Hepatocyte (in vitro differentiated cells): ENCODE measurements at regions not wholly inside any gene's neighbourhood (a gene's known extent, or its start where the extent isn't known, plus 50 kb on each side); places are given as distances from the start of the nearest gene placed in this dataset.
A peak's percentile ranks its signal among the peaks of the same experiment; 100 is the strongest.

Experiments used
- DNase-seq: peaks from one replicate; pipeline ENCODE4 v3.0.0-alpha.2; 2016; ENCODE audit warnings: low spot score
- H2AFZ ChIP-seq: fragments of 200-600 bp; sonication (generic); 2 replicates; pipeline ENCODE4 v1.6.0; 2016; ENCODE audit warnings: antibody characterized with exemption, mild to moderate bottlenecking
- H3K27ac ChIP-seq: fragments of 200-600 bp; sonication (generic); 2 replicates; pipeline ENCODE4 v1.5.1; 2016; ENCODE audit warnings: mild to moderate bottlenecking
- H3K27me3 ChIP-seq: fragments of 200-600 bp; sonication (generic); 2 replicates; pipeline ENCODE4 v1.6.1; 2016
- H3K36me3 ChIP-seq: fragments of 200-600 bp; sonication (generic); replicated peaks from 2 replicates; pipeline ENCODE4 v1.5.1; 2016; ENCODE audit warnings: low read depth; ENCODE audit not compliant: insufficient read depth
- H3K4me1 ChIP-seq: fragments of 200-600 bp; sonication (generic); 2 replicates; pipeline ENCODE4 v1.5.1; 2016; ENCODE audit warnings: mild to moderate bottlenecking, moderate library complexity; ENCODE audit not compliant: insufficient read depth
- H3K4me2 ChIP-seq: fragments of 200-600 bp; sonication (generic); 2 replicates; pipeline ENCODE4 v1.6.0; 2016
- H3K4me3 ChIP-seq: fragments of 200-600 bp; sonication (generic); 2 replicates; pipeline ENCODE4 v1.5.1; 2016; ENCODE audit warnings: mild to moderate bottlenecking
- H3K79me2 ChIP-seq: fragments of 200-600 bp; sonication (generic); 2 replicates; pipeline ENCODE4 v1.6.0; 2017; ENCODE audit warnings: mild to moderate bottlenecking
- H3K9me2 ChIP-seq: fragments of 200-600 bp; sonication (generic); replicated peaks from 2 replicates; pipeline ENCODE4 v1.6.0; 2017; ENCODE audit warnings: mild to moderate bottlenecking; ENCODE audit not compliant: insufficient read depth
- H3K9me3 ChIP-seq: fragments of 200-600 bp; sonication (generic); 2 replicates; pipeline ENCODE4 v1.5.1; 2016; ENCODE audit warnings: low read depth, mild to moderate bottlenecking
- H4K20me1 ChIP-seq: fragments of 200-600 bp; sonication (generic); 2 replicates; pipeline ENCODE4 v1.6.0; 2016; ENCODE audit warnings: mild to moderate bottlenecking; ENCODE audit not compliant: insufficient read depth, poor library complexity, severe bottlenecking
- CTCF ChIP-seq: fragments of 200-600 bp; sonication (generic); IDR thresholded peaks from 2 replicates; pipeline ENCODE4 v1.5.1; 2016; ENCODE audit warnings: antibody characterized with exemption, mild to moderate bottlenecking; ENCODE audit not compliant: poor library complexity
- EZH2 ChIP-seq: fragments of 200-600 bp; sonication (generic); IDR thresholded peaks from 2 replicates; pipeline ENCODE4 v1.6.1; 2016; ENCODE audit warnings: antibody characterized with exemption, mild to moderate bottlenecking, borderline replicate concordance
- EZH2phosphoT487 ChIP-seq: fragments of 200-600 bp; sonication (generic); IDR thresholded peaks from one replicate; pipeline ENCODE4 v1.6.1; 2018; ENCODE audit warnings: antibody characterized with exemption, mild to moderate bottlenecking, low read depth, moderate library complexity; ENCODE audit not compliant: unreplicated experiment, severe bottlenecking
- WGBS: methylation state at CpG from one replicate; pipeline ENCODE4 v1.1.6; 2016; ENCODE audit warnings: low lambda C conversion rate; ENCODE audit errors: missing lambda C conversion rate; 5-methylcytosine and 5-hydroxymethylcytosine counted together

- WGBS = 31% methylated on average over 5 of the region's 5 CpGs
- H2AFZ ChIP-seq = no peak overlapping the region
- no peak for TF ChIP-seq EZH2
- no peak for TF ChIP-seq EZH2phosphoT487
- no peak for TF ChIP-seq CTCF
These were observed 513.4 kb upstream of the GHITM start for GRCh38 chr10:83625831-83626360.

GRCh38 chr10:83632701-83633100, 506.6 kb upstream of the GHITM start:
- Histone ChIP-seq H3K4me1 (no peaks in the 10 kb centered on the region), H3K27ac (no peak overlapping the region), H3K4me3 (no peak overlapping the region), H3K9me2 (no peaks in the 10 kb centered on the region), H4K20me1 (no peaks in the 10 kb centered on the region), H3K36me3 (no peaks in the 10 kb centered on the region), H3K27me3 (no peaks in the 10 kb centered on the region), H3K79me2 (no peaks in the 10 kb centered on the region), H2AFZ (no peak overlapping the region), H3K4me2 (no peak overlapping the region), H3K9me3 (no peaks in the 10 kb centered on the region)
- no peak for TF ChIP-seq EZH2phosphoT487
- TF ChIP-seq CTCF = no peak
- no peak for TF ChIP-seq EZH2
- no peak for DNase-seq

More at GRCh38 chr10:83625831-83626360, 513.4 kb upstream of the GHITM start:
- H3K4me2 ChIP-seq = peak overlapping the region; percentile 37
- H3K27me3 ChIP-seq = no peaks in the 10 kb centered on the region
- DNase-seq = no peak
- no peak overlapping the region for H3K4me3 ChIP-seq
- no peak overlapping the region for H3K27ac ChIP-seq
- H3K4me1 ChIP-seq = no peaks in the 10 kb centered on the region
- H3K9me3 ChIP-seq = no peaks in the 10 kb centered on the region
- no peaks in the 10 kb centered on the region for H3K36me3 ChIP-seq
- H3K9me2 ChIP-seq = no peaks in the 10 kb centered on the region
- no peaks in the 10 kb centered on the region for H3K79me2 ChIP-seq
- no peaks in the 10 kb centered on the region for H4K20me1 ChIP-seq

- H3K79me2 ChIP-seq = no peaks in the 10 kb centered on the region
- H3K27me3 ChIP-seq = no peaks in the 10 kb centered on the region
- no peak overlapping the region for H3K4me2 ChIP-seq
- TF ChIP-seq EZH2phosphoT487 (no peak), EZH2 (no peak), CTCF (no peak)
- no peak overlapping the region for H3K27ac ChIP-seq
- no peak overlapping the region for H2AFZ ChIP-seq
- DNase-seq = no peak
- H4K20me1 ChIP-seq = no peaks in the 10 kb centered on the region
- H3K4me3 ChIP-seq = no peak overlapping the region
- H3K9me3 ChIP-seq = no peaks in the 10 kb centered on the region
- 92% methylated on average over 4 of the region's 4 CpGs for WGBS
- no peaks in the 10 kb centered on the region for H3K36me3 ChIP-seq
- no peaks in the 10 kb centered on the region for H3K9me2 ChIP-seq
- H3K4me1 ChIP-seq = no peaks in the 10 kb centered on the region
These were observed 505.8 kb upstream of the GHITM start for GRCh38 chr10:83633547-83633946.

- Histone ChIP-seq H3K4me2 (no peak overlapping the region), H3K4me1 (no peaks in the 10 kb centered on the region), H3K9me2 (no peaks in the 10 kb centered on the region), H3K4me3 (no peak overlapping the region), H3K27me3 (no peaks in the 10 kb centered on the region), H2AFZ (no peak overlapping the region), H3K79me2 (no peaks in the 10 kb centered on the region), H3K27ac (no peak overlapping the region), H4K20me1 (no peaks in the 10 kb centered on the region), H3K9me3 (no peaks in the 10 kb centered on the region), H3K36me3 (no peaks in the 10 kb centered on the region)
- TF ChIP-seq EZH2 = no peak
- TF ChIP-seq EZH2phosphoT487 = no peak
- TF ChIP-seq CTCF = no peak
- DNase-seq = no peak
- 73% methylated on average over 3 of the region's 3 CpGs for WGBS
These were observed 502.5 kb upstream of the GHITM start for GRCh38 chr10:83636826-83637225.
